ENCODE measurements at regions not wholly inside any gene's neighbourhood (a gene's known extent, or its start where the extent isn't known, plus 50 kb on each side); places are given as distances from the start of the nearest gene placed in this dataset.
A peak's percentile ranks its signal among the peaks of the same experiment; 100 is the strongest.
"Not testable (repeated sequence)": the region's sequence is repeated elsewhere in the genome, so short reads cannot be mapped to it uniquely, and the experiment has no call there.

DNA sequence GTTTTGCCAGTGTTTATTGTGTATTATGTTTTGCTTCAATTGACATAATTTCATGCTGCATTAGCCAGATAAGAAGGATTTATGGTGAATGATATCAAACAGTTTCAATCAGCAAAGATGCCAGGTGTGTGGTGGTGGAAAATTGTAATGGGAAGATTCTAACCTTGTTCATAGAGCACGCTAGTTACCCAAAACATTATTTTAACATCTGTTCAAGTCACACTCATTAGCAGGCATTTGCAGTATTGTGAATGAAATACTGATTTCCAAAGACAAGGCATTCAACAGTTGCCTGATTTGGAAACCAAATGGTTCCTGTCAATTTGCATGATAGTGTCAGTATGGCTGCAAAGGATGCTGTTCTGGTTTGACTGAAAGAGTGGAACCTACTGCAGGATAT lies 129.7 kb downstream of the EPC1 start:
- DNase-seq = no peak

DNA sequence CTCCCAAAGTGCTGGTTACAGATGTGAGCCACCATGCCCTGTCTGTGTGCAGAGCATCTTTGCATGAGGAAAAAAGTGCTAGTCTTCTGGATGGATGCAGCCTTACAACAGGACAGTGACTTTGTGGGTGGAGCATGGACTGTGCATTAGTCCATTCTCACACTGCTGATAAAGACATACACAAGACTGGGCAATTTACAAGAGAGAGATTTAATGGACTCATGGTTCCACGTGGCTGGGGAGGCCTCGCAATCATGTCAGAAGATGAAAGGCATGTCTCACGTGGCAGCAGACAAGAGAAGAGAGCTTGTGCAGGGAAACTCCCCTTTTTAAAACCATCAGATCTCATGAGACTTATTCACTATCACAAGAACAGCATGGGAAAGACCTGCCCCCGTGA lies 133.1 kb downstream of the EPC1 start:
- not testable (repeated sequence) for DNase-seq

DNA sequence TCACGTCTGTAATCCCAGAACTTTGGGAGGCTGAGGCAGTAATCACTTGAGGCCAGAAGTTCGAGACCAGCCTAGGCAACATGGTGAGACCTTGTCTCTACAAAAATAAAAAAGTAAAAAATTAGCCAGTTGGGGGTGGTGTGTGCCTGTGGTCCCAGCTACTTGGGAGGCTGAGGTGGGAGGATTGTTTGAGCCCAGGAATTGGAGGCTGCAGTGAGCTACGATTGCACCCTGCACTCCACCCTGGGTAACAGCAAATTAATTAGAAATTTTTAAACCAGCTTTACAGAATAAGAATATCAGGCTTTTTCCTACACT lies 136.0 kb downstream of the EPC1 start:
- no peak for DNase-seq

DNA sequence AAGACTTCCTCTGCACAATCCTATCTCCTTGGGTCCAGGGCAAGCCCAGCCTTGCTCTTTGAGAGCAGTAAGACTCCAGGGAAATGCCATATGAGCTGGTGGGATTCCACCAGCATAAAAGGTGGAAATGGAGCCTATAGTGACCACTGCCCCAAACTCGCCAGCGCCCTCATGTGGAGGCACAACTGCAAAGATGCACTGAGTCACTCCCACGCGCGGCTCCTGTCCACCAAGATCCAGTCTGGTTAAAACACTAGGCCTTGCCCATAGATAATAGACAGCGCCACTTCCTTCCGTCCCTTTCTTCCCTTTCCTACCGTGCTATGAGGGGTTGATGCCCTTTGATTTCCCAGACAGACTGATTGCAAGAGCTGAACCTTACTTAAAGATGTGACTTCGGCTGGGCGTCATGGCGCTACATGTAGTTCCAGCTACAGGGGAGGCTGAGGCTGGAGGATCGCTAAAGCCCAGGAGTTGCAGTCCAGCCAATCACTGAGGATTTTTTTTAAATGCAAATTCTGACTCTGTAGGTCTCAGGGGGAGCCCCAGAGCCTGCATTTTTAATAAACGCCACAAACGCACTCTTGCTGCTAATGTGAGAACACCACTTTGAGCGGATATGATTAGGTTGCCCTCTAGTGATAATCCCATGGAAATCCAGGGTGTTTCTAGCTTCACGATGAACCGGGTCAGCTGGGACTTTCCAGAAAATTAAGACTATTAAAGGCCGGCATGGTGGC lies 136.5 kb downstream of the EPC1 start:
- peak; percentile 8 for DNase-seq

DNA sequence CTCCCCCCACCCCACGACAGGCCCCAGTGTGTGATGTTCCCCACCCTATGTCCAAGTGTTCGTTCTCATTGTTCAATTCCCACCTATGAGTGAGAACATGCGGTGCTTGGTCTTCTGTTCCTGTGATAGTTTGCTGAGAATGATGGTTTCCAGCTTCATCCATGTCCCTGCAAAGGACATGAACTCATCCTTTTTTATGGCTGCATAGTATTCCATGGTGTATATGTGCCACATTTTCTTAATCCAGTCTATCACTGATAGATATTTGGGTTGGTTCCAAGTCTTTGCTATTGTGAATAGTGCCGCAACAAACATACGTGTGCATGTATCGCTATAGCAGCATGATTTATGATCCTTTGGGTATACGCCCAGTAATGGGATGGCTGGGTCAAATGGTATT lies 139.0 kb downstream of the EPC1 start:
- DNase-seq = not testable (repeated sequence)

DNA sequence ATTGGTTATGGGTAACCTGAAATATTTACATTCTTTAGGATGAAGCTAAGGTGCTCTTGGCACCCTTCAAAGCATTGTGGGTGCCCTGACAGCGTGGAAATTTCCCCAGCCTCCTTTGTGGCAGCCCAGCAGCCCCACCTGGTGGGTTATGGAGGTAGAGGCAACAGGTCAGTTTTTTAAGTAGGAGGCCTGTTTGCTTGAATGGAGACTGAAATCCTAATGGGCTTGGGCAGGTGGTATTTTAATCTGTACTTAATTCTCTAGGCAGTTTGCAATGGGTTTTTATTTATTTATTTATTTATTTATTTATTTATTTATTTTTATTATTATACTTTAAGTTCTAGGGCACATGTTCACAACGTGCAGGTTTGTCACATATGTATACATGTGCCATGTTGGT lies 139.4 kb downstream of the EPC1 start:
- DNase-seq = no peak

DNA sequence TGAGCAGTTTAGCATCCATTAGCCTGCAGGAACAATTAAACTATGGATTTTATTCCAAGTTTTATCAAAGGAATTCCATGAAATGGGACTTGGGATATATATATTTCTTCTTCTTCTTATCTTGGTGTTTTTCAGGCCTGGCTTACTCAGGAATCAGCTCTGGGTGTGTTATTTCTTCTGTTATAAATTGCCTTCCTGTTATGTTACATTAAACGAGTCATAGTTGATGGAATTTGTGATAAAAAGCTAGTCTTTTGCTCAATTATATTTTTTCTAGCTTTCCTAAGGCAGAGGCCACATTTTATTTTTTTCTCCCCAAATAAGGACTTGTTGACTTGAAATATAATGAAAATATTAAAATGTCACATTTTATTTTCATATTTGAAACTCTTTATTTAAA lies 141.3 kb downstream of the EPC1 start:
- DNase-seq = no peak

DNA sequence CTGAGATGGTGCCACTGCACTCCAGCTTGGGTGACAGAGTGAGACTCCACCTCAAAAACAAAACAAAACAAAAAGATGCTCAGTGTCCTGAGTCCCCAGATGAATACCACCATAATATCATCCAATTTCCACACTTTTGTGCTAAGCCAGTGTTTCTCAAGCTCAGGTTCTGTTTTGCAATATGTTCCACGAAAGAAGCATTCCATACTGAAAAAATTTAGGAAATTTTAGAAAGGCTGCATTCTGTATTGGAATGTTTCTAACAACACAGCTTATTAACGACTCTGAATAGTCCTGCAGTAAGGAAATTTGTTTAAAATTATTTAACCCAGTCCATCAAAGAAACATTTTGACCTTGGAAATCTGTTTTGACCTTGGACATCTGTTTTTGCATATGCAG lies 142.4 kb downstream of the EPC1 start:
- DNase-seq = no peak

DNA sequence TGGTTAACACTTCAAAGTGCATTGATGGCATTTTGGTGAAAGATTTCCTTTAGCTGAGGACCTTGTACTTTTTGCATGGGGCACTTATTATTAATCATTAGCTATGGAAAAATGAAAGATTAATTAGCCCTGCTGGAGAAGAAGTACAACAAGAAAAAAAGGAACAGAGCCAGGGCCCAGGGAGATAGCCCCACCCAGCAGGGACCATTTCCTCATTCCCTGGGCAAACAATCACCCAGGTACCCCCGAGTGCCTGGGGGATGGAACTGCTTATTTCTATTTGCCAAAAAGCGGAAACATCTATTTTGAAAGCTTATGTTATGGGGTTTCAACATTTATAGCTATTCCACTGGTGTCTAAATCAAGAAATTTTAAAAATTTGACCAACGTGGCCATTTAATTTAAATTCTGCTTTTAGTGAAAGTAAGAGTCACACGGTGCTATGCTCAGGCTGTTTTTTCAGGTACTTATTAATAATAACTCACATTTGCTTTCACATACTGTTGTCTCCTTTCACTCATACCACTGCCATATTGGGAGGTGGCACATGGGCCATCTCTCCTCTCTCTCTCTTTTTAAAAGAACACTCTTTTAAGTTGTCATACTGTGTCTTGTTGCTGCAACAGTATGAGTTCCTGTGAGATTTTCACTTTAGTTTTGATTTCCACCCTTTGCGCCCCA lies 143.6 kb upstream of the KIF5B start:
- DNase-seq = no peak

DNA sequence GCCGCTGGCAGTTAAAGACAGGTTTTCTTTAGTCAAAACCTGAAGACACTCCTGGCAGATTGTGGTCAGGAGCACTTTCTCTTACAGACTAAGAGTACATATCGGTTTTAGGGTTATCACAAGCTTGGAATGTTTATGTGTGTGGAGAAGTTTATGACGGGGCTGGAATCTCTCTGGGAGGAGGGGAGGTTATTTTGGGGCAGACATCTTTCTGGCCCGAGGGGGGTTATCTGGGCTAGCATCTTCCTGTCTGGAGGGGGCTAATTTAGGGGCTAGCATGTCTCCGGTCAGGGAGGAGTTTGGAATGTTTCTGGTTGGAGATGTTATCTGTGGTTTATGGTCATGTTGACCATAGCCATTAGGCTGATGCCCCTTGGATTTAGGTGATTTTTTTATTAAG lies 141.2 kb upstream of the KIF5B start:
- no peak for DNase-seq

DNA sequence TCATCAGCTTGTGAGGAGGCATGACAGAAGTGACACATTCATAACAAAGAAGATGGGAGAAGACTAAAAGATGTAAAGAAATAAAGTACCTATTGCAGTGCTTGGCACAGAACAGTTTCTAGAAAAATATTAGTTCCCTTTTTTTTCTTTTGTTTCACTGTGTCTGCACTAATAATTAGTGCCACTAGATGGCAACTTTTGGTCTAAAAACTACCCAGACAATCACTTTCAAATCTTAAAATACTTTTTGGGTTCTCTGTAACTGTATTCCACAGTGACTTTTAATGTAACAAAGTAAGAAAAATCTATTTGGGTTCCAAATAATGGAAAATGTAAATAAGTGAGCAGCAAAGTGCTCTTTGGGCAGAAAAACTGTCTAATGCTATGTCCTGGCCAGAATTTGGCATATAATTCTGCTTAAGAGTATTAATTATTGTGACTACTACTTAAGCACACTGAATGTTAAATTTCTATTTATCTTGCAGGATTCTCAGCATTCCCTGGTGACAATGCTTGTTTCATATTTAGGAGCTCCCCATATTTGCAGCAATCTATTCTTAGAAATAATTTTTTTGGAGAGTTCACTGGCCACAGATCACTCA lies 134.8 kb upstream of the KIF5B start:
- no peak for DNase-seq

DNA sequence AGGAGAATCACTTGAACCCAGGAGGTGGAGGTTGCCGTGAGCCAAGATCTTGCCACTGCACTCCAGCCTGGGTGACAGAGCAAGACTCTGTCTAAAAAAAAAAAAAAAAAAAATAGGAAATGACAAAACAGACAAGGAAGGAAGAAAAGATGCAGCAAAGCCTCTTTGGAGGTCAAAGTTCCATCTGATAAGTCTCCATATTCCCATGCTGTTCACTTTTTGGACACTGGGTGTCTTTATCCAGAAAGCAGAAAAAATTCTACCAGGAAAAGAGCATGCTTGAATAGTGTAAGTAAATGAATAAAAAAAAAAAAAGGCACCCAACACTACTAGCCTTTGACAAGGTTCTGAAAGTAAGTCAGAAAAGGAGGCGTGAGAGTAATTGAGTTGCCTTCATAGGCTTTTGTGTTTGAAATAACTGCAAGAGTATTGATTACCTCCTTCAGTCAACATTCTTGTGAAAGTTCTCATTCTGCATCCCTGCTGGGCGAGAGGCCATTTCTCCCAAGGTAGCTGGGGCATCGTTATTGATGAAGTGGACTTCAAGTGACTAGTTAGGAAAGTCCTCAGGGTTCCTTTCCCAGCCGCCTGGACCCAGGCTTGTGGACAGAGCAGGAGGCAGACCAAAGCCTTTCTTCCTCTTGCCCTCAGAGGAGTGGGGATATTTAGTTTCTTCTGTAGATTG lies 133.3 kb upstream of the KIF5B start:
- DNase-seq = no peak

DNA sequence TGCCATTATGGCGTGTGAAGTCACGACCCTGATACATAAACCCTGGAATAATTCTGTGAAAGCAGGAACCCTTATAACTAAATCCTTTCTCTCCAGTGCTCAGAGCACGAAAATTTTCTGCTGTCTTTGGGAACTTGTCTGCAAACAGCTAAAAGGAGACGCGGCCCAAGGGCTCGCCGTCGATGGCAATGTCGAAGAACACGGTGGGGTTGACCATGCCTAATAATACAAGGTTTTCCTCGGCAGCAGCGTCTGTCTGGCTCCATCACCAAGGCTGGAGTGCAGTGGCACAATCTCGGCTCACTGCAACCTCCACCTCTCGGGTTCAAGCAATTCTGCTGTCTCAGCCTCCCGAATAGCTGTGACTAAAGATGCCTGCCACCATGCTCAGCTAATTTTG lies 132.4 kb upstream of the KIF5B start:
- DNase-seq = not testable (repeated sequence)

DNA sequence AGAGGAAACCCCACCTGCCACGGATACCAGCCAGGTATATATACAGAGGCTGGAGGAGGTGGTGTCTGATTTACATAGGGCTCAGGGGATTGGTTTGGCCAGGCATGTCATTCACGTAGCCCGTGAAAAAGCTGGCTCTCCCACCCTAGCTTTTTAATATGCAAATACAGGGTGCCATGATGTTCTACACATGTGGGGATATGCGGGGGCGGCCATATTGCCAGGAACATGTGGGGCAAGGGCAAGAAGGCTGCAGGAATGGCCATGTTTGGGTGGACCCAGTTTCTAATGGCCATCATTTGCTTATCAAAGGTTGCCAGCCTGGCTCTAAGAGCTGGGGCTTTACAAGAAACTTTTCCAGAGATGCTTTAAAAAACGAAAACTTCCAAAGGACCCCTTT lies 131.5 kb upstream of the KIF5B start:
- DNase-seq = no peak

DNA sequence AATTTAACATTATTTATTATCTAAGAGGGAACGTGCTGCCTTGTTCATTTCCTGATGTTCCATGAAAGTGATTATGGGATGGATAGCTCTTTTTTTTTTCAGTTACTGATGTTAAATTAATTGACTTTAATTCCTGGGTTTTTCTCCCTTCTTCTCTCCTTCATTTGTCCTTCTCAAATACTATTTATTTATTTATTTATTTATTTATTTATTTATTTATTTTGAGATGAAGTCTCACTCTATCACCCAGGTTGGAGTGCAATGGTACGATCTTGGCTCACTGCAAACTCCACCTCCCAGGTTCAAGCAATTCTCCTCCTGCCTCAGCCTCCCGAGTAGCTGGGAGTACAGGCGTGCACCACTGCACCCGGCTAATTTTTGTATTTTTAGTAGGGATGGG lies 127.4 kb upstream of the KIF5B start:
- not testable (repeated sequence) for DNase-seq

DNA sequence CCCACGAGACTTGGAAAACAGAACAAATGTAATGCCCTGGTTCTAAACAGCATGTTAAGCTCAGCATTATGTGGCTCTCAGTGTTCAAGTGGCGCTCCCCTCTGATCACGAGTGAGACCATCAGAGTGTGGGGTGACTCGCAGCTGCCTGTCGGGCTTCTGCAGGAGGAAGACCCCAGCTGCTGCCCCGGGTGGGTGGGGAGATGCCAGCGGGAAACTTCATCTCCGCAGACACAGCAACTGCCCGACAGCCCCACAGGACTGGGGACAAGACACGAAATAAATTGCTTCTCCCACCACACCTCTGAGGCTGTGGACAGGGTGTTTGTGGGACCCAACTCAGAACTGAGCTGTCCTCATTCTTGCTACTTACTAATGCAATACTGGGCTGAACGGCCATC lies 126.3 kb upstream of the KIF5B start:
- DNase-seq = no peak

DNA sequence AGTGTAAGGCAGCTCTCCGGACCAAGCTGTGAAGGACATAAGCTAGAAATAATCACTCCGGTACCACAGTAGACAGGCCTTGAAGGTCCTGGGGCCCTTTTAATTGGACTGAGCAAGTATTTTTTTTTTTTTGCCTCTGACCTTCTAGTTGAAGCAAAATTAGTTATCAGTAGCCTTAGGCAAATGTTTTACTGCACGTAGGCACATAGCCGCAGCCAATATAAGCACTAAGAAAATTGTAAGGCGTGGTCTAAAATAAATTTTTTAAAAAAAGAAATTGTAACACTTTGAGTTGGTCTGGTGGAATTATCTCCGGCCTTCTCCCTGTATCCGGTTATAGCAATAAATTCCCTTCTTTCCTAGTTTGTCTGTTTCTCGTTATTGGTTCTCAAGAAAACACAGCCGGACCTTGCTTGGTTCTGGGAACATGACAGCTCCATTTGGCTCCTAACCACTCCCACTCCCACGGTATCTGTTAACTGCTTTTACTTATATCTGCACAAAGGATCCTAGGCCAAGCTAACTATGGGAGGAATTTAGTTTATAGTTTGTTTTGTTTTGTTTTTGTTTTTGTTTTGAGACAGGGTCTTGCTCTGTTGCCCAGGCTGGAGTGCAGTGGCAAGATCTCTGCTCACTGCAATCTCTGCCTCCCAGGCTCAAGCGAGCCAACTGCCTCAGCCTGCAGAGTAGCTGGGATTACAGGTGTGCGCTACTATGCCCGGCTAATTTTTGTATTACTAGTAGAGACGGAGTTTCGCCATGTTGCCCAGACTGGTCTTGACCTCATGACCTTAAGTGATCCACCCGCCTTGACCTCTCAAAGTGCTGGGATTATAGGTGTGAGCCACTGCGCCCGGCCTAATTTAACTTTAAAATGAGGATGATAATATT lies 124.4 kb upstream of the KIF5B start:
- DNase-seq = no peak

DNA sequence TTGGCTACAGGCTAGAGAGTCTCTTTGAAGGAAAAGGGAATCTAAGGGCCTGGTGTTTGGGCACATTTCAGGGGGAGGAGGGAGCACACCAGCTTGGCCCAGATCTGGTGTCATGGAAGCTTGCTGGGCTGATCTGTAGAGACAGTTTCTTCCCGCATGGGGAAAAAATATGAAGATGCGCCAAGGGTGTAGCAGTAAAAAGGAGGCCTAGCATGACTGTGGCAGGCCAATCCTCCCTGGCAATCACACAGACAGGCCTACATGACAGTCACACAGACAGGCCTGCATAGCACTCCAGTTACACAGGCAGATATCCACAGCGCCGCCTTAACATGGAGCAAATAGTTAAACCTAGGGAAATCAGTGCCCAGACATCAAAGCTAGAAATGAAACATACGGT lies 123.6 kb upstream of the KIF5B start:
- no peak for DNase-seq

DNA sequence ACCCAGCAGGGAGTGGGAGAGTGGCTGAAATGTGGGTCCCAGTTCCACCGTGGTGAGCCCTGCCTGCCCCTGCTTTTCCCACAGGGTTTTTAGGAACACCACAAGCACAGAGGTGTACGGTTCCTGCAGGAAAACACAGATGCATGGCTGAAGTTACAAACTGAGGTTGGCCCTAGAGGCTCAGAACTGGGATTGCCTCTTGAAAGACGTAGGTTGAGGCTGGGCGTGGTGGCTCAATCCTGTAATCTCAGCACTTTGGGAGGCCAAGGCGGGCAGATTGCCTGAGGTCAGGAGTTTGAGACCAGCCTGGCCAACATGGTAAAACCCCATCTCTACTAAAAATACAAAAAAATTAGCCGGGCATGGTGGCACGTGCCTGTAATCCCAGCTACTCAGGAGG lies 121.4 kb upstream of the KIF5B start:
- DNase-seq = not testable (repeated sequence)

DNA sequence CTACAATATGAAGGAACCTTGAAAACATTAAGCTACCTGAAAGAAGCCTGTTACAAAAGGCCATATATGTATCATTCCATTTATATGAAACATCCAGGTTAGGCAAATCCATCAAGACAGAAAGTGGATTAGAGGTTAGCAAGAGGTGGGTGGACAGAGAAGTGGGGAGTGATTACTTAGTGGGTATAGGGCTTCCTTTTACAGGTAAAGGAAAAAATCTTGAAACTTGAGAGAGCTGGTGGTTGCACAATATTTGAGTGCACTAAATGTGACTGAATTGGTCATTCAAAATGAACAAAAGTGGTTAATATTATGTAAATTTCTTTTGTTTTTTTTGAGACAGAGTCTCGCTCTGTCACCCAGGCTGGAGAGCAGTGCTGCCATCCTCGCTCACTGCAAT lies 119.4 kb upstream of the KIF5B start:
- DNase-seq = no peak

DNA sequence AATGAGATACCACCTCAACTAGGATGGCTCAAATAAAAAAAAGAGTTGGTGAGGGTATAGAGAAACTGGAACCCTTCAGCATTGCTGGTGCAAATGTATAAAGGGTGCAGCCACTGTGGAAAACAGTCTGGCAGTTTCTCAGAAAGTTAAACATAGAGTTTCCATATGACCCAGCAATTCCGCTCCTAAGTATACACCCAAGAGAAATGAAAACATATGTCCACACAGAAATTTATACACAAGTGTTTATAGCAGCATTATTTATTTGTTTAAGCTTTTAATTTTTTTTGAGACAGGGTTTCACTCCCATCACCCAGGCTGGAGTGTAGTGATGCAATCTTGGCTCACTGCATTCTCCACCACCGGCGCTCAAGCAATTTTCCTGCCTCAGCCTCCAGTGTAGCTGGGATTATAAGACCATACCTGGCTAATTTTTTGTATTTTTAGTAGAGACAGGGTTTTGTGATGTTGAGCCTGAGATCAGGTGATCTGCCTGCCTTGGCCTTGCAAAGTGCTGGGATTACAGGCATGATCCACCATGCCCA lies 118.2 kb upstream of the KIF5B start:
- no peak for DNase-seq

DNA sequence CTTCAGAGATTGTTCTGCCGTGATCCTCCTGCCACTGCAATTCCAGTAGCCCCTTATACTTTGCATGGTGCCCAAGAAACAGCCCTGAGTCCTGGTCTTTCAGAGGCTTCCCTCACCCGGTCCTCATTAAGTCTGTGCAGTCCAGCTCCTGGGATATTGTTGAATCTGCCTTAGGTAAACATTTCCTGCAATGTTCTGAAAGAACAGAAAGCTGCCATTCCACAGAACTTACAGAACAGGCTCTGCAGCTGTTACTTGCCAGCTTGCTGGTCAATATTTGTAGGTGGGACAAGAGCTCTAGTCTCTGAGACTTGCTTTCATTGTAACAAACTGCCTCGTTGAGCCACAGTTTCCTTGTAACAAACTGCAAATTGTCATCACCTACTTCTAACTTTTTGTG lies 115.0 kb upstream of the KIF5B start:
- DNase-seq = peak; percentile 47

DNA sequence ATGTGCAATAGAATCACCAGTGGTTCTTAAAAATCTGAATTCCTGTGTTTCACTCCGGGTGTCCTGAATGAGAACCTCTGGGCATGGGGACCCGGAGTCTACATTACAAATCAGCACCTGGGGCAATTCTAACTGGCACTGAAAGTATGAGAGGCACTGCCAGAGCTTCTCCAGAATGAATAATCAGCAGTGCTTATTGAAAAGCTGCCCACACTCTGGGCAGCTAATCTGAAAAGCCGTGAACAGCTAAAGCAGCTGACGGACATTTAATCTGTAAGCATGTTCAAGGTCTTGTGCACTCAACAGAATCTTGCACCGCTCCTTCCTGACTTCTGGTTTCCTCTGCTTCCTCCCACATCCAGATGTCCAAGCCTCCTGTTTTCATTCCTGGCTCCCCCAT lies 113.3 kb upstream of the KIF5B start:
- no peak for DNase-seq
